Kidney epithelial cell (primary cell): ENCODE measurements at regions not wholly inside any gene's neighbourhood (a gene's known extent, or its start where the extent isn't known, plus 50 kb on each side); places are given as distances from the start of the nearest gene placed in this dataset.

Experiments
- DNase-seq: peaks from one replicate; pipeline ENCODE4 v3.0.0-alpha.2; 2010; ENCODE audit warnings: low read depth
- H3K27me3 ChIP-seq: 2 replicates; pipeline ENCODE4 v1.6.0; 2011; ENCODE audit warnings: low read length; ENCODE audit not compliant: control insufficient read depth, insufficient read depth
- H3K36me3 ChIP-seq: 2 replicates; pipeline ENCODE4 v1.5.1; 2011; ENCODE audit warnings: low read length; ENCODE audit not compliant: control insufficient read depth, insufficient read depth
- H3K4me3 ChIP-seq: 2 replicates; pipeline ENCODE4 v1.5.1; 2011; ENCODE audit warnings: low read depth, mild to moderate bottlenecking, control low read depth, low read length
- CTCF ChIP-seq: IDR thresholded peaks from 2 replicates; pipeline ENCODE4 v1.5.1; 2011; ENCODE audit warnings: mild to moderate bottlenecking, moderate library complexity, low read length, control low read depth, inconsistent platforms; ENCODE audit not compliant: insufficient read depth, poor library complexity, severe bottlenecking

GRCh38 chr2:107278672-107279071, 392.7 kb upstream of the ST6GAL2 start:
- DNase-seq, result no peak
- no peak for TF ChIP-seq CTCF
- Histone ChIP-seq H3K27me3 (no peaks in the 10 kb centered on the region), H3K36me3 (no peaks in the 10 kb centered on the region), H3K4me3 (no peak overlapping the region)

GRCh38 chr2:107281637-107282036, 395.7 kb upstream of the ST6GAL2 start:
- TF ChIP-seq CTCF, result no peak
- H3K36me3 ChIP-seq, result no peaks in the 10 kb centered on the region
- H3K4me3 ChIP-seq, result no peak overlapping the region
- H3K27me3 ChIP-seq, result no peaks in the 10 kb centered on the region
- no peak for DNase-seq

- no peaks in the 10 kb centered on the region for H3K27me3 ChIP-seq
- DNase-seq, result no peak
- no peaks in the 10 kb centered on the region for H3K36me3 ChIP-seq
- TF ChIP-seq CTCF, result no peak
- H3K4me3 ChIP-seq, result no peak overlapping the region
Measured at GRCh38 chr2:107282135-107282534, 396.2 kb upstream of the ST6GAL2 start.

GRCh38 chr2:107285621-107286299, 399.8 kb upstream of the ST6GAL2 start:
- no peaks in the 10 kb centered on the region for H3K27me3 ChIP-seq
- no peak for DNase-seq
- no peak for TF ChIP-seq CTCF
- H3K4me3 ChIP-seq, result no peak overlapping the region
- no peaks in the 10 kb centered on the region for H3K36me3 ChIP-seq

- Histone ChIP-seq H3K36me3 (no peaks in the 10 kb centered on the region), H3K4me3 (no peak overlapping the region), H3K27me3 (no peaks in the 10 kb centered on the region)
- DNase-seq, result no peak
- TF ChIP-seq CTCF, result no peak
Measured at GRCh38 chr2:107290041-107290440, 404.1 kb upstream of the ST6GAL2 start.

GRCh38 chr2:107303964-107304363, 418.0 kb upstream of the ST6GAL2 start:
- DNase-seq, result peak; percentile 14
- no peaks in the 10 kb centered on the region for H3K27me3 ChIP-seq
- TF ChIP-seq CTCF, result no peak
- no peak overlapping the region for H3K4me3 ChIP-seq
- H3K36me3 ChIP-seq, result no peaks in the 10 kb centered on the region
